ENCODE measurements at regions not wholly inside any gene's neighbourhood (a gene's known extent, or its start where the extent isn't known, plus 50 kb on each side); places are given as distances from the start of the nearest gene placed in this dataset.

DNA sequence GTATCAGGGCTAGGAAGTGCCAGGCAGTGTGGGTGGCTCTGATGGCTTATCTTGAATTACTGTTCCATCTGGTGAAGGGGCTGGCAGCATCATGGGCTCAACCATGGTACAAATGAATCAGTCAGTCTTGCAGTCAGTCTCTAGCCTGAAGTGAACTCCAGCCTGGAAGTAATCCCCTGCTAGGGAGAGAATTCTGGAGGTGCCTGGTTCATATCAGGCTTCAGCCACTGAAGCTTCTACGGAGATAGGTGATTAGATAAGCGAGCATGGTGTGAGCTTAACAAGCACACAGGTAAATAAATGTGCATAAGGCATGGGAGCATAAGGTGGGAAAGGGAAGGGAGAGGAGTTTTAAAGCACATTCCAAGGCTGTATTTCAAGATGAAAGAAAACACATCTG is 541.7 kb downstream of the MBD2 start:
- TF ChIP-seq, protein P1, sequence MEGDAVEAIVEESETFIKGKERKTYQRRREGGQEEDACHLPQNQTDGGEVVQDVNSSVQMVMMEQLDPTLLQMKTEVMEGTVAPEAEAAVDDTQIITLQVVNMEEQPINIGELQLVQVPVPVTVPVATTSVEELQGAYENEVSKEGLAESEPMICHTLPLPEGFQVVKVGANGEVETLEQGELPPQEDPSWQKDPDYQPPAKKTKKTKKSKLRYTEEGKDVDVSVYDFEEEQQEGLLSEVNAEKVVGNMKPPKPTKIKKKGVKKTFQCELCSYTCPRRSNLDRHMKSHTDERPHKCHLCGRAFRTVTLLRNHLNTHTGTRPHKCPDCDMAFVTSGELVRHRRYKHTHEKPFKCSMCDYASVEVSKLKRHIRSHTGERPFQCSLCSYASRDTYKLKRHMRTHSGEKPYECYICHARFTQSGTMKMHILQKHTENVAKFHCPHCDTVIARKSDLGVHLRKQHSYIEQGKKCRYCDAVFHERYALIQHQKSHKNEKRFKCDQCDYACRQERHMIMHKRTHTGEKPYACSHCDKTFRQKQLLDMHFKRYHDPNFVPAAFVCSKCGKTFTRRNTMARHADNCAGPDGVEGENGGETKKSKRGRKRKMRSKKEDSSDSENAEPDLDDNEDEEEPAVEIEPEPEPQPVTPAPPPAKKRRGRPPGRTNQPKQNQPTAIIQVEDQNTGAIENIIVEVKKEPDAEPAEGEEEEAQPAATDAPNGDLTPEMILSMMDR (IDR thresholded peaks at IDR 0.05): no peak
- no peak for TF ChIP-seq POLR2A (IDR thresholded peaks at IDR 0.05)
